ENCODE measurements at regions not wholly inside any gene's neighbourhood (a gene's known extent, or its start where the extent isn't known, plus 50 kb on each side); places are given as distances from the start of the nearest gene placed in this dataset.

GRCh38 chr1:244992833-244993232 lies 128.5 kb upstream of the HNRNPU start:
- TF ChIP-seq CREB1 (IDR thresholded peaks at IDR 0.05; ENCODE audit: low read depth) (no peak), NFIC (IDR thresholded peaks at IDR 0.05) (no peak)

Measured in Ishikawa (cell line).